Omental fat pad (tissue), 3 donors: ENCODE measurements at regions not wholly inside any gene's neighbourhood (a gene's known extent, or its start where the extent isn't known, plus 50 kb on each side); places are given as distances from the start of the nearest gene placed in this dataset.

Experiments used
- ATAC-seq: fragments of 150-250 bp; one replicate; pipeline ENCODE4 v1.9.1; 2016; ENCODE audit warnings: mild to moderate bottlenecking, moderate library complexity; ENCODE audit not compliant: low FRiP score
- DNase-seq: peaks from one replicate; pipeline ENCODE4 v3.0.0-alpha.2; 2019; ENCODE audit warnings: low spot score
- CTCF ChIP-seq, 3 donors: fragments of 450-650 bp; IDR thresholded peaks; one replicate each; pipeline ENCODE4 v1.5.1; 2016 to 2017; ENCODE audit warnings: antibody characterized with exemption in 3 of 3, mild to moderate bottlenecking in 3 of 3, moderate library complexity in 2 of 3

GRCh38 chr5:2143088-2143487 lies 260.4 kb upstream of the IRX4 start:
- ATAC-seq (no peak), DNase-seq (no peak)
- no peak for TF ChIP-seq CTCF (IDR thresholded peaks at IDR 0.05)

GRCh38 chr5:2142456-2142954 lies 259.8 kb upstream of the IRX4 start:
- no peak for ATAC-seq
- TF ChIP-seq CTCF (IDR thresholded peaks at IDR 0.05) = no peak
- no peak for DNase-seq

DNA sequence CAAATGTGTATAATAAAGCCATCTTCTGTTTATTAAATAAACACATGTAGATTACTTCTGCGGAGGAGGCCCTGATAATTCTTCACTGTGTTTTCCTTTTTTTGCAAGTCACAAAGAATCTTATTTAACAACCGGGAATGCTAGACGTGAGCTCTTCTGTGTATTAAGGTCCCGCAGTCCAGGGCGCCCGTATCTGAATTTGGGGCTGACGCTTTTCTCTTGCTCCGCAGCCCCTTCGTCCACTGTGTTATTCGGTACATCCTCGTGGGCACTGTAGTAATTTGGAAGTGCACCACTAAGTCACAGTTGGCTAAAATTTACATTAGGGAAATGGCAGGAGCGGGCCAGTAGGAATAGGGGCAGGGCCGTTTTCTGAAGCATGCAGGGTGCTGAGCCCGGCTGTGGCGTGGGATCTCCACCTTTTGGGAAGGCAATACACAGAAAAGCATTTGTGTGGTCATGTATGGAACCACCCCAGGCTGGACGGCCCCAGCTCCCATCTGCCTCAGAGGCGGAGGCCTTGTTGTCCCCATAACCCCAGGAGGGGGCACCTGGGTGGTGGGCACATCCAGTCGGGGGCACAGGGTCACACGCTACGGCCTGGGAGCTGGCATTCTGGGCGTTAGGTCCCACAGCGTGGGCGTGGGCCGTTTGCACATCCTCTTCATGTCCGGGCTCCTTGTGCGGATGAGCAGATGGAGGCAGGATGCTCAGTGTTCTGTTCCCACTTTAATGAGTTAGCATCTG lies 258.7 kb upstream of the IRX4 start:
- no peak for ATAC-seq
- no peak for DNase-seq
- TF ChIP-seq CTCF (IDR thresholded peaks at IDR 0.05) = no peak

DNA sequence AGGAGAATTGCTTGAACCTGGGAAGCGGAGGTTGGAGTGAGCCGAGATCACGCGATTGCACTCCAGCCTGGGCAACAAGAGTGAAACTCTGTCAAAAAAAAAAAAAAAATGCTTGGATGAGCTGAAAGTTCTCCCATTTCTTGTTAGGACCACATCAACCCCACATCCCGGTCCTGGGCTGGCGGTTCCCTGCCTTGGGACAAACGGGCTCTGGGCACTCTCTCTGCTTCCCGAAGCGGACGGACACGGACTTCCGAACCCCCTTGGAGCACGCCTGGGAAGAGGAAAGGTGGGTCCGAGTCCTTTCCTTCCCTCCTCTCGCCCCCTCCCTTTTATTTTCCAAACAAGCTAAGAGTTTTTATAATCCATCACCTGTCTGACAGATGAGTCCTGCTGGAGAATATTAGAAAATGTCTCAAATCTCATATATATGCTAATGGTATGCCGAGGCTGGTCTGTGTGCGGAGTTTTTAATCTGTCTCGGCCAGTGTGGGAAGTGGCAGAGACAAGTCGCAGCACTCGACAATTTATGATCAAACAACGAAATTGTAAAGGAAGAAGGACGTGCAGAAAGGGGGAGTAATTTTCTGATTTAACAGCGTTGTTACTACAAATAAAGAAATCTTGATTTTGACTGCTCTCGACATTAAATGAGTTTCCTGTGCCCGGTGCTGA lies 257.9 kb upstream of the IRX4 start:
- ATAC-seq (no peak), DNase-seq (no peak)
- TF ChIP-seq CTCF (IDR thresholded peaks at IDR 0.05) = no peak

DNA sequence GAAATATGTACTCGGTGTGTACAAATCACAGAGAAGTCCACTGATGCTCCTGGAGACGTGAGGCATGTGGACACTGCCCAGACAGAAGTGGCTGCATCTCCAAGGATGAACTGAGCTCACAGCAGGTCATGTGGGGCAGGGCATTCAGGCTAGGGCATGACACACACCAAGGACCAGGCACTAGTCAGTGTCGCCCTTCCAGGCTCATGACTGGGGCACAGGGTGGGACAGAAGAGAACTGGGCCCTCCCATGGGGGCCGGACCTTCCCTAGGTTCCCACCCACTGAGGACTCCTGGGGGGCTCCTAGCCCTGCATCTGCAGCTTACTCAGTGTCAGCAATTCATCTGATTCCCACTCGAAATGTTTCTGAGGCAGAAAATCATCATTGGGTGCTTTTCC lies 256.8 kb upstream of the IRX4 start:
- DNase-seq (no peak), ATAC-seq (no peak)
- no peak for TF ChIP-seq CTCF (IDR thresholded peaks at IDR 0.05)

GRCh38 chr5:2138896-2139295 lies 256.2 kb upstream of the IRX4 start:
- ATAC-seq = no peak
- no peak for TF ChIP-seq CTCF (IDR thresholded peaks at IDR 0.05)
- DNase-seq = no peak
